Activated CD8-positive, alpha-beta memory T cell treated with anti-CD3 and anti-CD28 coated beads, Interleukin-2, amount 50 U/mL, for 4 hours (primary cell): ENCODE measurements at regions not wholly inside any gene's neighbourhood (a gene's known extent, or its start where the extent isn't known, plus 50 kb on each side); places are given as distances from the start of the nearest gene placed in this dataset.

Experiments
- DNase-seq: peaks from one replicate; pipeline ENCODE4 v3.0.0-alpha.2; 2020

DNA sequence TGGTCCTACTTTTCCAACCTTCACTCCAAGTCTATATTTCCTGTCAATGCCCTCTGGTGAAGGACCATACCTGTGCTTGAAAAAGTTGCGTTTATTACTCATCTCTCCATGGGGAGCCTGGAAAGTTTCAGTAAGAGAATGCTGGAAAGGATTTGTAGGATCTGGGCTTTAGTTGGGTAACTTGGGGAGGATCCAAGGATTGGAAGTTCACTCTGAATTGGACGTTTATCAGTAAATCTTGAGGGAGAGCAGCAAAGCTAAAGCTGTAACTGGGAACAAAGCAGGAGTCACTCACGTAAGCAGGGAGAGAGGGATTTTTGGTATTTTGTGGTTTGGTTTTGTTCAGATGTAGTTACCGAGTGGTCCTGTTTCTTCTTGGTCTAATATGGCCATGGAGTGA lies 51.4 kb upstream of the NPVF start:
- no peak for DNase-seq

DNA sequence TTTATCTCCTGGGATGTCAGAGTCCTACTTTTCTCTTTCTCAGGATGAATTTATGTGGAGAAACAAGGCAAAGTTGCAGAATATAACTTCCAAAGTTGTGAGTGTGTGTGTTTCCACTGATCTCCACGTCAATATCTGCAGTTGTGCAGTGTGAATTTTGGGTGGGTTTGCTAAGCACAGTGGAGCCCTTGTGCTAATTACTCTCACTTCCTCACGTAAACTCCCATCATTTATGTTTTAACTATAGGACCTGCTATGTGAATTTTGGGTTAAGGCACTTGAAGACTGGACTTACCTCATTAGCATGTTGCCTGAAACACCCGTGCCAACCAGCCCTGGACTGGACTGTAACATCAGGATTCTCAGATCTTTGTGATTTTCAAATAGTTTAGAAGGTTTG lies 51.9 kb upstream of the NPVF start:
- no peak for DNase-seq

DNA sequence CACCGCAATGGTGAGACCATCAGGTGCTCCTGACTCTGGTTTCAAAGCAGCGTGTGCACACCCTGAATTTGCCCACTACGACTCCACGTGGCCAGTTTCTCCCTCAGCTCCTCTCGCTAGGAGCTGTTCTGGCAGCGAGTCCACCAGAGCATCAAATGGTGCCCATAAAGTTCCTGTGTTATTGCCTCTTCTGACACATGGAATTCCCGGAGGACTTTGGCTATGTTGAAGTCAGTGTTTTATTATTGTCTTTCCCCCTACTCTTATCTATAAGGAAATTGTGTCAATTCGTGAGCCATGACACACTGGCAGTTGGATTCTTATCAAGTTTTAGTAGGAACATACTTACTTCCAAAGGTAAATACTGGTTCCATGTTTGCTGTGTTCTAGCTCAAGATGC lies 53.9 kb upstream of the NPVF start:
- no peak for DNase-seq

DNA sequence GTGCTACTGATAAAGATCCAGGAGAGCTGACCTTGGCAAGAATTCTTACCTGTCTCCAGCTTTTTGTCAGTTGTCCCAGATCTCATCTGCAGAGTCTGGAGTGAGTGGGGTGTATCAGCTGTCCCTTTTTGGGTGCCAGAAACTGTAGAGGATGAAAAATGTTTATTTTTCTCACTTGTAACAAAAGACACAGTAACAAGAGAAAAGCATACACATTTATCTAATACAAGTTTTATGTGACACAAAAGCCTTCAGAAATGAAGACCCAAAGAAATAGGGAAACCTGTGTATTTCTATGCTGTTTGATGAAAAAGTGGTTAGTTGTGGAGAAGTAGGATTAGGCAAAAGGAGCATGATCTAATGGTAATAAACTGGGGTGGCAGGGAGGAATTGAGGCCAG lies 58.5 kb upstream of the NPVF start:
- no peak for DNase-seq

DNA sequence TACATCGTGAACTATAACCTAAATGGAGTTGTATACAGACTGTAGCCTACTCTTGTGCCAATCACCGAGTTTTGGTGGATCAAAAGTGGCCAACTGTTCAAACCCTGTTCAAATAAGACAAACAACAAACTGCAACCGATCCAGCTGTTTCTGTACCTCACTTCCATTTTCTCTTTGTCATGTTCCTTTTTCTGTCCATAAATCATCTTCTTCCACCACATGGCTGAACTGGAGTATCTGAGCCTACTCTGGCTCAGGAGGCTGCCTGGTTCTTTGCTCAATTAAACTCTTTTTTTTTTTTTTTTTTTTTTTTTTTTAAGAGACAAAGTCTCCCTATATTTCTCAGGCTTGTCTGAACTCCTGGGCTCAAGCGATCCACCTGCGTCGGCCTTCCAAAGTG lies 59.0 kb upstream of the NPVF start:
- DNase-seq = no peak

DNA sequence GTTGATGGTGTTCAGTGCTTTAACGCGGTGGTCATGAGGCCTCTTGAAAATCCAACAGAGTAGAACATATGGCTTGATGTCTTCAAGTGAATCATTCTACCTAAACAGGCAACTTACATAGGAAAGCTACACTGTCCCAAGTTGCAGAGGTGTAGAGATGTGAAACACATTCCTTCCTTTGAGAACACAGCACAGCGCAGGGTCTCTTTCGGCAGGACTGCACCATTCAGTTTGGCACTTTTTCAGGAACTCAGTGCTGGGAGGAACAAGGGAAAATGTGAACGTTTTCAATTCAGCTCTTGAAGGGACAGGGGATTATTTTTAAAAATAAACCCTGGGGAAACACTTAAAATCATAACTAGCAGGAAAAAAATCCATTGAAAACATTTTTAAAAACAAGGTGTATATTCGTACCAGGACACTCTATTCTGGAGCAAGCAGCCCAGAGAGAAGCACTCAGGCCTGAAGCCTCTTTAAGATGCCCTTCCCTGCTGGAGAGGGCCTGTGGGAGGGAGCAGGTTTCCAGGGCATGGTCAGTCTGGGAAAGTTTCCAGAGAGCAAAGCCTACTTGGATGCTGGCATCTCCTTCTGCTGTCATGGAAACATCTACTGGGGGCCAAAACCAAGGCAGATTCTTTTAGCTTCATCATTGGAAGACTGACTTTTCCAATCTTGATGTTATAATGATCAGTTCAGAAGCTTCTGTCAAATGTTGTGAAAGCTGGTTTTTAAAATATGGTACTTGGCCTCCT lies 60.4 kb upstream of the NPVF start:
- DNase-seq = no peak

DNA sequence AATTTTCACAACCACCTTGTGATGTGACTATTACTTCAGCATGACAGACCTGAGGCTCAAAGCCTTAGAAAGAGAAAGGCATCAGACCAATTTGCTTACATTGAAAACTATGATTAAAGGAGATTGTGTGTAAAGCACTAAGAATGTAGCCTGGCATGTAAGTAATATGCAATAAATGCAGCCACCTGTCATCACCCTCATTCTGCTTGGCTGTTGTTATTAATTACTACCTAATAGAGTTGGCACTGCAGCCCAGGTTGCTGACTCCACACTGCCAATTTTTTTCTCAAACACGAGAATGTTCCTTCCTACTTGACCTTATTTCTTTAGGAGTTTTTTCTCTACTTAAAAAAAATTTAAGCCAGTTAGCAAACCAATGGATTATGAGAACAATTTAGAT lies 61.2 kb upstream of the NPVF start:
- DNase-seq = no peak

DNA sequence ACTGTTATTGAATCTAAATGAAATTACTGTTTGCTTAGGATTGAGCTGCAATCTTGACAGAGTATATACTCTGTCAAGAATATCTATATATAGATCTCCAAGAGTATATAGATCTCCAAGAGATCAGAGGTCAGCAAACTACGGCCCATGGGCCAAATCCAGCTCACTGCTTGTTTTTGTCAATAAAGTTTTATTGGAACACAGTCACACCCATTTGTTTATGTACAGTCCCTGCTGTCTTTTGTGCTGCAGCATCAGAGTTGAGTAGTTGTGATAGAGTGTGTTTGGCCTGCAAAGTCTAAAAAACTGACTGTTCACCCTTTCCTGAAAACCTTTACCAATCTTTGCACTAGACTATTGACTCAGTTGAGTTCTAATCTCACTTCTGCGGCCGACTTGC lies 66.3 kb upstream of the NPVF start:
- no peak for DNase-seq

DNA sequence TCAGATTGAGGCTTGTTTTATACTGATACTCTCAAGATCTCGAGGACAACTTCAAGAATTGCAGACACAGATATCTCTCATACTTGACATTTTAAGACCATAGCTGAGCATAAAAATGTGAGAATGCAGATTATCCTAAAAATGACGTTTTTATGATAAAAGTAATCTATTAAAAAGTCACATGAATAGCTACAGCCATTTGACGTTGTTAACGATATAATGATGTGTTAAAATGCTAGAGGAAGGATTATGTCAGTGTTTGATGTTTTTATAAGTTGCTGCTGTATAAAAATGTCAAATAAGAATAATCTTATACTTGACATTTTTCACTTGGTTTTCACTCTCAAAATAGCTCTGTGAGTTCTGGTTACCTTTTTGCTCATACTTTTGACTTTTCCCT lies 67.1 kb upstream of the NPVF start:
- no peak for DNase-seq

DNA sequence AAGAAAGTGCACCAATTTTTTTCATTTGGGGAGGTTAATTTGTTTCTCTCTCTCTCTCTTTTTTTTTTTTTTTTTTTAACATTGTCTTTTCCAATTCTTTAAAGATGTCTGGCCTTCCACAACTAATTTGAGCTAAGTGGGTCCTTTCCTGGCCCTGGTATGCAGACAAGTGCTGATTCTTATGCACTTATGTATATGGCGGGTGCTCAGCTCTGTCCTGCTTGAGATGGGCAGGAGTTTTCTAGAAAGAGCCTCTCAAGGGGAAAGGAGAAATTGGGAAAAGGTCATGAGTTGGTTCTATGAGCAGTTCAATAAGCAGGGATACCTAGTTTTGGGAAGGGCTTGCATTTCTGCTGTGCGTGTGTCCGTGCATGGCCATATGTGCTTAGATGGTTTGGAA lies 67.8 kb upstream of the NPVF start:
- no peak for DNase-seq

DNA sequence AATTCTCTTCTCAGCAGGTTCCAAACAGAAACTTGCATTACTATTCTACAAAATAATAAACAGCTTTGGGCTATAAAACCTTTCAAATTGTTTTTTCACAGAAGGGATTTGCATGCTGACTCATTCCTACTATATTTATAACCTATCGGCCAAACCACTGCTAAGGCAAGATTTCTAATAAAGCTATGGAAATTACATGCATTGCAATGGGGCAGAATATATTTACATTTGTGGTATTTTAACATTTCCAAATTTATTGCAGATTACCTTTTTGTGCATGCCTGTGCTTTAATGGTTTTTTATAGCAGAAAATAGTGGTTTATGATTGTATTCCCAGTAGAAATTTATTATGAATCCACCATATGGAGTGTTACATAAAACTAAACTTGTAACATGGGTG lies 69.0 kb upstream of the NPVF start:
- DNase-seq = no peak

DNA sequence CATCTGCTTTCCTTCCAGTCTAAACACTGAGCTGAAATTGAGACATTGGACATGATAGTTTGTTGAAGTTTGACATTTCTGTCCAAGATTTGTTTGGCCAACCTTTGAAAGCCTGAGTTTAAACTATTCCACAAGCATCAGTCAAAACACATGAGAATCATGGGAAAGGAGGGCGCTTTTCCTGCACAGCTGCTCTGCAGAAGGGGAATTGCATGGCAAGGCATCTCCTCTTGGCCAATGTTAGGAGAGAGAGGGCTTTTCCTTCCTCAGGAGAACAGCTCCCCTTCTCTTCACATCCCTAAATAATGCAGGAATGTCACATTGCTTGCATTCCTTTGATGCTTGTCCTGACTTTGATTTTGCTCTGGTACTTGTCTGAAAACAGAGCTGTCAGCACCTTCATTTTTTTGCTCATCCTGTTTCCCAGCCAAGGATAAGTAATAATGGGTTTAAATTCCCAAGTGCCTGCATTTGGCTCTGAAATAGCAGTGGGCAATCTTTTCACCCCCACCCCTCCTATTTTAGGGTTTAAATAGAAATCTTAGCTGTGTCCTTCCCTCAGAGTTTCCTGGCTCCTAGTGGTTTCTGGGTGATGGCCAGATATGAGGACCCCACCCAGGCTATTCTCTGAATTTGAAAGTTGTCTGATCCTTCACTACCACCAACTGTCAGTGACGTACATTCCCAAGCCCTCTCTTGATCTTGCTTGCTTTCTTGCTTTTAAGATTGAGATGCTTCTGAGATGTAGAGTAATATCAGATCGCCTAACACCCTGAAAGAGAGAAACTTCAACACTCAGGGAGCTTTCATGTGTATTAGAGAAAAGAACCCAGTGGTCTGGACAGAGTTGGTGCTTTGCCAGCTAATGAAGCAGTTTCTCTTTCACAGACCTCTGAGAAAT lies 75.2 kb upstream of the NPVF start:
- DNase-seq = no peak

DNA sequence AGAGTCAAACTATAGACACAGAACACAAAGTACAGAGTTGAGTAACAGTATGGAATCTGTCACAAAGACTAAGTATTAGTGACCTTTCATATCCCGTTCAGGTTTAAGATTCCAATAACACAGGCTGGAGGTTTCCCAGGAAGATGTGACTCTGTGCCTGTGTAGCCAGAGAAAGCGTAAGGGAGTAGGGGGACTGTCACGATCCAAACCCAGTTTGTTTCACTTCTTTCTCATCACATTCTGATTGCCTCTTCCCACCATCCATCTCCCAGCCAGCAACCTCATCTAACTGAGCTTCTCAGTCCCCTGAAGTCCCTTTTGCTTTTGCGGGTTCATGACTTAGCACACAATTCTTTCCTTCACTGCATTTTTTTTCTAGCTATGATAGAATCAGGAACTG lies 76.4 kb upstream of the NPVF start:
- DNase-seq = no peak

DNA sequence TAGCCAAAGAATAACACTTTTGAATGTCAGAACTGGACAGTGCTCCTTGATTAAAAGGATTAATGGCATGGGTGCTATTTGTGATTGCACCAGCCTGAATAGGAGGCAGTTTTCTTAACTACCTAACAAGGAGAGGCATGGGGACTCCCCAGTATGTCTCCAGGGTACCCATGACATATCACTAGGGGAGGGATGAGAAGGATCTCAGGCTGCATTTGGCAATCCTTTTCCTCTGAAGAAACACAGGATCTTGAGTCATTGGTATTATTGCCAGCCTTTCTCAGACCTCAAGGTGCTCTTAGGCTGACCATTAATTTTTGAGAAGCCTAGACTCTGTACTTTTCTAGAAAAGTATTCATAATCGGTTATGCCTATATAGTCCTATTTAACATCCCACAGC lies 77.5 kb upstream of the NPVF start:
- no peak for DNase-seq

DNA sequence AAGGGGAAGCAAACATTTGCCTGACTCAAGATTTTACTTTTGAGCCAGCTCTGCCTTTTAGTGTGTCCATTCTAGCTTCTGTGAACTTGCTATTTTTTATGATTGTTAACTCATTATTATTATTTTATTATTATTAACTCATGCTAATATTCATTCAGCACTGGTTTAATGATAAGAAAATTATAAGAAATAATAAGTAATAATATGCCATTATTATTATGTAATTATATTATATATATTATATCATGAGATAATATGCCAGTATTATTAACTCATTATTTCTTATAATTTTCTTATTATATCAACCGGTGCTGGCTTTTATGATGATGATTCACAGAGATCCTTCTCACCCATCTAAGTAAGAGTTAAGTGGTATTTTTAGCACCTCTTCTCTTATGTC lies 79.3 kb upstream of the NPVF start:
- no peak for DNase-seq

DNA sequence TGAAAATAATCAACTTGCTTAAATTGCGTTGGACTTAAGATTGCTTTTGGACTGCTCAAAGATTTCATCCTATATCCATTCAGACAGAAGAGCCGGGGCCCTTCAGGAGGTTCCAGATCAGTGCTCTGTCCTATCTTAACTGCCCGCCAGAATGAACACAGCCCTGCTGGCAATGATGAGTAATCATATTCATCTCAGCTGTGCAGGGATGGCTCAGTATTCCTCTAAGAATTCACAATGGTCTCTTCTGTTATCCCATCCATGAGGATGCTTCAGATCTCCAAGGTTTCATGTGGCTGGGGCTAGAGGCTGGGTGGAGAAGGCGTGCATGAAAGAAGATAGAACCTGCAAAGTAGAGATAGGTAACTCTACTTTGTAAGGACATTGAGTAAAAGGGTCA lies 80.0 kb upstream of the NPVF start:
- DNase-seq = no peak

DNA sequence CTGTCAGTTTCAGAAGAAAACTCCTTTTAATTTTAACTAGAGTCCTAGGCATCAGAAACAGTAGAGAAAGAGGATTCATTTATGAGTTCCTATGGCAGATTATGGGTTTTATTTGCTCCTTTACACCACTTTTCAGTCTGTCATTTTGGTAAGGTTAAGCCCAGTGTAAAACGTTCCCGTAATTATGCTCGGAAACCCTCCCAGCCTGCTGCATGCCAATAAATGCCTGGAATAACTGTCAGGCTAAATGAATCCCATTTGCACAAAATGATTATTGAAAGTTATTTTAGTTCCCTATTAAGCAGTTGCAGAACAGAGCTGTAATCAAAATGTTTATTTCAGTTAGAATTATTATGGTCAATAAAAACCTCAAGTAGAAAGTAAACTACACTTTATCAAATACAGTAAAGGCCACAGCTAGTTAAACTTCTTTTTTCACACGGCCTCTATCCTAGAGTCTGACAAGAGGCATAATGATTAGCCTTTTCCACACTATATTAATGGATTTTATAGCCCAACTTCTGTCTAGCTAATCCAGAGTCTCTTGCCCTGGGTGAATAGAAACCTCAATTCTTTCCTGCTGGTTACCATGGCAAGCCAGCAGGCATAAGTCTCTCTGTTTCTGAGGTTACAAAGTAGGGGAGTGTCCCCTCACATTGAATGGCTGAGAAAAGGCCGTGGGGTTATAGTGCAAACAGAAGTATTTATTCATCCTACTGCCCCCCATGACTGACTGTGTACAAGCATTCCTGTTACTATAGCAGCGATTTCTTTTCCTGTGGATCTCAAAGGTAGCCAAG lies 80.8 kb upstream of the NPVF start:
- no peak for DNase-seq

DNA sequence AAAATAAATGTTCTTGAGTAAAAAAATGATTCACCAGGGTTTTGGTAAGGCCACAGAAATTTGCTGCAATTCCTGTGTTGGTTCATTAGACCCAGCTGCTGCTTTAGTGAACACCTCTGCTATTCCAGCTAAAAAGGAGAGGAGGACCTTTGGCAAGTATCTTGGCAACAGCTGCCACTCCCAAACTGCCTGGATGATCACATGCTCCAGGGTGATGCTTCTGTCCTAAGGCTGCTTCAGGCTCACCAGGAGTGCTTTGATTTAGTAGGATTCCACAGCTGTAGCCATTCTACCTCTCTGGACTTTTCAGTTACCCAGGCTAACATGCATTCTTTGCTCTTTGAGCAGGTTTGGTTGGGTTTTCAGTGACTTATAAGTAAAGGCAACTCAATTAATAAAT lies 82.6 kb upstream of the NPVF start:
- DNase-seq = no peak

DNA sequence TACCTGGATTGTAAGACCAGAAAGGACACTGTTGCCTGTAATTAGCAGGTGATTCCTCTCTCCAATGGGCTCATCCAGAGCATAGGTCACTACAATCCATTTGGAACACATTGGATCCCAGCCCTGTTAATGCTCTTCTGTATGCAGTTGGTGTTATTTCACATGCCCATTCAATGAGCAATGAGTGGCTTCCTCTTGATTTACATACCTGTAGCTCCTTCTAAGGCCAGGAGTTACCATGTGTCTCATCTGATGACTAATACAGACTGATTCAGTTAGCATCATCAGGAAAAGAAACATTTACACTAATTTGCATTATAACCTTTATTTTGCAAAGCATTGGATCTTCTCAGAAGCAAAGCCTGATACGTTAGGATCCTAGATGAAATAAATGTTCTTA lies 83.1 kb upstream of the NPVF start:
- DNase-seq = no peak

DNA sequence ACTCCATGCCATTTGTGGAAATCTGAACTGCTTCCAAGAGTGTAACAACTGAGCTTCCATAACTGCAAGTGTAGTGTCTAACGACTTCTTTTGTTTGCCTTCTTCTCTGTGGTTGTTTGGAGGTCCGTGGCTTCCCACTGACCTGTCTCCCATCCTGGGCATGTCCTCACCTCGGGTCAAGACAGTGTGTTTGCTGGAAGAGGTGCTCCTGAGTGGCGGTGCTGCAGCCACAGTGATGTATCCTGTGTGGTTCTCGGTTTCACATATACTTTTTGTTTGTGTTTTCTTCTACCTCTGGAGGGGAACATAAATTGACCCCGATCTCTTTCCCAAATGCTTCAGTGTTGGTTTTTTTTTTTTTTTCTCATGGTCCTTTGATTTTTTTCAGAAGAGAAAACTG lies 84.7 kb upstream of the NPVF start:
- DNase-seq = no peak

DNA sequence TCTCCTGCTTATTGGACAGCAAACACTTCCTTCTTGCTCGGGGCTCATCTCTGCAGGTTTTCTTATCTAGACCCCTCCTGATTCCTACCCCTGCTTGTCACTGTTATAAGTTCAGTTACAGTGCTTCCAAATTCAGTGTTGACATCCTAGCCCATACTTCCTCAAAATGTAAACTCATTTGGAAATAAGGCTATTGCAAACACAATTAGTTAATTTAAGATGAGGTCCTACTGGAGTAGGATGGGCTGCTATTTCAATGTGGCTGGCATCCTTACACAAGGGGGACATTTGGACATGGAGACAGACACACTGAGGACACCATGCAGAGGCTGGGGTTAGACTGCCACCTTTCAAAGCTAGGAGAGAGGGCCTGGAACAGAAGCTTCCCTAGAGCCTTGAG lies 85.2 kb upstream of the NPVF start:
- DNase-seq = no peak

DNA sequence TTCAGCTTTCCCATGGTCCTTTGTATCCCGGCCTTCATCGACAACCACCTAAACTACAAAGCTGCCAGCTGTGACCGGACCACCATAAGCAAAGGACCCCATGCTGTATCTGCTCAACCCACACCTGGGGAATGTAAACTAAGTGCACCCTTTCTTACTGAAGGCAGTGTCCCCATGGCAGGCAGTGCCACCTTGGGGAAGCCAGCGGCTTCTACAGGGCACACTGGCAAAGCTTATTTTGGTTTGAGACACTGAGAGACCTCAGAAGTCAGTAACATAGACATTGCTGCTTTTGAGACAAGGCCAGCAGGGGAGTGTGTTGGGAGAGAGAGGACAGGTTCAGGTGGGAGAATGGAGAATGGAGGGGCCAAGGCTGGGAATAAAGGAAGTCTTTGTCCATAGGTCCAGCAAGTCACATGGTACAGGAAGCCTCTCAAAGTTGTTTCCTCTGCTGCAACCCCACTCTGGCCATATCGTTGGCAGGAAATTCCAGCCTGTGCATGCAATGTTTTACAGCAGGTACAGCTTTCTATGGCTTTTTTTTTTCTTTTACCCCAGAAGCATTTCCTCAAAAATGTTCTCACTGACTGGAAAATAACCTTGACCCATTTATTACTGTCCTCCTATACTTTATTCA lies 85.9 kb upstream of the NPVF start:
- no peak for DNase-seq

DNA sequence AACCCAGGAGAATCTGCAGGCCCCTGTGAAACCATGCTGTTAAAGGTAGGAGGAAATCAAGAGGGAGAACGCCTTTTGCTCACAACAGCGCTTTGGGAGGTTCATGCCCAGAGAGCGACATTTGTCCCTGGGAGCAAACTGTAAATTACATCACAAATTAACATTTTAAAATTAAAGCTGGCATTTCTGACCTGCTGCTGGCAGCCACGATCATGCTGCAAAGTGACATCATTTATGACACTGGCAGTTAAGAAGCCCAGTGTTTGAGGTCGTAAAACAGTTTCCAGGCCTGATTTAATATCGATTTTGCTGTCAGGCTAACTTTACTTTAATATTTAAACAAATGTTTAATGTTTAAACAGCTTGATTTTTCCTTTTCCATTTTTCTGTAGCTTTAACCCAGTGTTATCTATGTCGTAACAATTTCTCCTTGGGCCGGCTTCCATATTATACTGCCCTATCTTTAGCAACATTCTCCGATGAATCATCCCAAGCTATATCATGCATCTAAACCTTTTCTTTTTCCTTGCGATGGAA lies 86.5 kb upstream of the NPVF start:
- no peak for DNase-seq
